Transverse colon (tissue), 4 donors: ENCODE measurements at regions not wholly inside any gene's neighbourhood (a gene's known extent, or its start where the extent isn't known, plus 50 kb on each side); places are given as distances from the start of the nearest gene placed in this dataset.

Experiments
- DNase-seq: peaks from one replicate; pipeline ENCODE4 v3.0.0-alpha.2; 2019
- H3K27ac ChIP-seq, 4 donors: fragments of 200-600 bp; sonication (generic); 2 replicates each; pipeline ENCODE4 v1.5.1; 2016 to 2018; ENCODE audit warnings: inconsistent platforms in 4 of 4
- H3K27me3 ChIP-seq: fragments of 200-600 bp; sonication (generic); 2 replicates; pipeline ENCODE4 v1.5.1; 2017; ENCODE audit warnings: inconsistent platforms
- H3K36me3 ChIP-seq, 4 donors: fragments of 200-600 bp; sonication (generic); 2 replicates each; pipeline ENCODE4 v1.5.1; 2017 to 2019; ENCODE audit warnings: inconsistent platforms in 4 of 4
- H3K4me1 ChIP-seq, 4 donors: fragments of 200-600 bp; sonication (generic); 2 replicates each; pipeline ENCODE4 v1.5.1; 2017 to 2020; ENCODE audit warnings: inconsistent platforms in 4 of 4
- H3K4me3 ChIP-seq, 4 donors: fragments of 200-600 bp; sonication (generic); 1 replicate in 1 of 4; 2 replicates in 3 of 4; pipeline versions ENCODE4 v1.5.1 to v1.6.1; 2017 to 2019; ENCODE audit warnings: inconsistent platforms in 4 of 4
- H3K9me3 ChIP-seq, 2 donors: fragments of 200-600 bp; sonication (generic); 2 replicates each; pipeline ENCODE4 v1.5.1; 2017 to 2019; ENCODE audit warnings: inconsistent platforms in 2 of 2
- EP300 ChIP-seq: sonication (generic); formaldehyde crosslinking; IDR thresholded peaks from one replicate; pipeline ENCODE4 v1.6.1; 2017; ENCODE audit warnings: antibody characterized with exemption, low read depth
- POLR2A ChIP-seq: fragments of 450-650 bp; IDR thresholded peaks from one replicate; pipeline ENCODE4 v1.6.1; 2016; ENCODE audit warnings: antibody characterized with exemption, mild to moderate bottlenecking, moderate library complexity
- POLR2AphosphoS5 ChIP-seq, 3 donors: sonication (generic); formaldehyde crosslinking; IDR thresholded peaks; one replicate each; pipeline ENCODE4 v1.6.1; 2016; ENCODE audit warnings: antibody characterized with exemption in 3 of 3
- WGBS, 2 donors: methylation state at CpG; one replicate each; pipeline ENCODE4 v1.1.5; 2018; ENCODE audit warnings: low coverage in 1 of 2; 5-methylcytosine and 5-hydroxymethylcytosine counted together
- in situ Hi-C, 4 donors: fragments of 200-750 bp; cut with MboI; loops; one replicate each; pipeline versions ENCODE4 v1.15.0 to v1.15.1; 2017; ENCODE audit warnings: low sequenced_read_pairs in 3 of 4, low pct_ligation_motif_present in 1 of 4, low pct_unique_long_range_greater_than_20kb in 1 of 4
- intact Hi-C: fragments of 100-400 bp; cut with DNase I; formaldehyde crosslinking; loops from one replicate; pipeline ENCODE4 v1.15.1; 2023; ENCODE audit warnings: low total_unique reads
- TF ChIP-seq, protein P1 (sequence below), 5 experiments: fragments of 200-600 bp in 3 of 5; fragments of 450-650 bp in 2 of 5; sonication (generic) in 3 of 5; IDR thresholded peaks; 1 replicate in 2 of 5; 2 replicates in 3 of 5; pipeline ENCODE4 v1.5.1; 2016 to 2017; ENCODE audit warnings: antibody characterized with exemption in 5 of 5, inconsistent platforms in 3 of 5, mild to moderate bottlenecking in 2 of 5, moderate library complexity in 1 of 5

DNA sequence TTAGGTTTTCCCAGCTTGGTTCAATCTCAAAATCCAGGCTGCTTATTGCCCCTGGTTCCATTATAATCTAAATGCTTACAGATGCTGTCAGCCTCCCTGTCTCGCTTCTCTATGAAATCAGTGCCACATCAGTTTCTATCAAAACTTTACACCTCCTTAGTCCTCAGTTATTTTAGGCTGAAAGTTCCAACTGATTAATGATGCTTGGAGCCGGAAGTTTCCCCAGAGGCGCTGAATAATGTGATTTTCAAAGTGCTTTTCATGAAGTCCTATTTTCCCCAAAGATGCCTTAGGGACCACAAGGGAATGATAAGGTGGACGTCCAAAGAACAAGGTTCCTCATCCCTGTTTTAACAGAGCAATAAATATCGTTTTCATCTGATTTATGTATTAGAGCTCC lies 262.4 kb upstream of the RMST start:
- H3K27me3 ChIP-seq = no peaks in the 10 kb centered on the region
- H3K9me3 ChIP-seq = peaks cover 0 to 3% of the 10 kb centered on the region in 2 donors
- no peaks in the 10 kb centered on the region for H3K4me1 ChIP-seq
- TF ChIP-seq POLR2AphosphoS5 (IDR thresholded peaks at IDR 0.05) (no peak), POLR2A (no peak), EP300 (no peak)
- TF ChIP-seq, protein P1, sequence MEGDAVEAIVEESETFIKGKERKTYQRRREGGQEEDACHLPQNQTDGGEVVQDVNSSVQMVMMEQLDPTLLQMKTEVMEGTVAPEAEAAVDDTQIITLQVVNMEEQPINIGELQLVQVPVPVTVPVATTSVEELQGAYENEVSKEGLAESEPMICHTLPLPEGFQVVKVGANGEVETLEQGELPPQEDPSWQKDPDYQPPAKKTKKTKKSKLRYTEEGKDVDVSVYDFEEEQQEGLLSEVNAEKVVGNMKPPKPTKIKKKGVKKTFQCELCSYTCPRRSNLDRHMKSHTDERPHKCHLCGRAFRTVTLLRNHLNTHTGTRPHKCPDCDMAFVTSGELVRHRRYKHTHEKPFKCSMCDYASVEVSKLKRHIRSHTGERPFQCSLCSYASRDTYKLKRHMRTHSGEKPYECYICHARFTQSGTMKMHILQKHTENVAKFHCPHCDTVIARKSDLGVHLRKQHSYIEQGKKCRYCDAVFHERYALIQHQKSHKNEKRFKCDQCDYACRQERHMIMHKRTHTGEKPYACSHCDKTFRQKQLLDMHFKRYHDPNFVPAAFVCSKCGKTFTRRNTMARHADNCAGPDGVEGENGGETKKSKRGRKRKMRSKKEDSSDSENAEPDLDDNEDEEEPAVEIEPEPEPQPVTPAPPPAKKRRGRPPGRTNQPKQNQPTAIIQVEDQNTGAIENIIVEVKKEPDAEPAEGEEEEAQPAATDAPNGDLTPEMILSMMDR (IDR thresholded peaks at IDR 0.05) = no peak
- 60 to 69% methylated on average over 5 of the region's 5 CpGs for WGBS, 2 donors
- no peak overlapping the region for H3K4me3 ChIP-seq
- H3K27ac ChIP-seq = no peak overlapping the region
- intact Hi-C loops = no loop called here
- in situ Hi-C loops = no loop called here
- DNase-seq = no peak
- H3K36me3 ChIP-seq = no peaks in the 10 kb centered on the region

DNA sequence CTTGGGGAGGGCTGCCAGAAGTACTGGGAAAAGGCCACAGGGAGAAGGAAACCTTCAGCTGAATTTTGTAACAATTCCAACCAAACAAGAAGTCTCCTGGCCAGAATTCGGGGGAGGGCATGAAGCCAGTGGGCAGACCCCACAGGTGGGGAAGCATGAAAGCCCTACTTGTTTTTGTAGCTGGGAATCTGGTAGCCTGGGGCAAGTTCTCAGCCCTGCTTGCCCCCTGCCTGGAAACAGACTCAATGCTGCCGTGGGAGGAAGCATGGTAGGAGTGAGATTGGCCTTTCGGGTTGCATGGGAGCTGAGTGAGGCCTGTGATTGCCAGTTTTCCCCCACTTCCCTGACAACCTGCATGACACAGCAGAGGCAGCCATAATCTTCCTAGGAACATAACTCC lies 259.2 kb upstream of the RMST start:
- H3K27ac ChIP-seq = no peak overlapping the region
- no peak overlapping the region for H3K4me3 ChIP-seq
- H3K9me3 ChIP-seq = peaks cover 0 to 3% of the 10 kb centered on the region in 2 donors
- no peak for TF ChIP-seq POLR2A
- TF ChIP-seq, protein P1 (IDR thresholded peaks at IDR 0.05) = no peak
- no peak for TF ChIP-seq EP300
- TF ChIP-seq POLR2AphosphoS5 (IDR thresholded peaks at IDR 0.05) = no peak
- WGBS, 2 donors = 75 to 78% methylated on average over 2 to 3 of the region's 3 CpGs
- no peak for DNase-seq
- intact Hi-C loops = no loop called here
- in situ Hi-C loops = no loop called here
- H3K4me1 ChIP-seq = no peaks in the 10 kb centered on the region
- no peaks in the 10 kb centered on the region for H3K27me3 ChIP-seq
- H3K36me3 ChIP-seq = no peaks in the 10 kb centered on the region

DNA sequence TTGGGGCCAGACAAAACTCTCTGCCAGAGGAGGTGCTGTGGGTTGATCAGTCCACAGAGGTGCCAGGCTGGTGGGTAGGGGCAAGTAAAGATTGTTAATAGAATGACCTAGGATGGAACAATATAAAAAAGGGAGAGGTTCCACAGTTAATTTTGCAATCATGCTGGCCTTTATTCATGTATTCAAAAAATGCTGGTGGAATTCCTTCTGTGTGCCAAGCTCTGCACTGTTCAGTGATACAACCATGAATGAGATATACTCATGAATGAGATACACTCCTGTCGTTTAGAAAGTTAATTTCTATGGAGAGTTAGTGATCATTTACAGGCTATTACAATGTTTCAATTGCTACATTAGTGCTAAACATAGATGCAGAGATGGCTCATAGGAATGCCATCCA lies 252.6 kb upstream of the RMST start:
- TF ChIP-seq POLR2AphosphoS5 (IDR thresholded peaks at IDR 0.05) = no peak
- TF ChIP-seq EP300 = no peak
- TF ChIP-seq POLR2A = no peak
- intact Hi-C loops = no loop called here
- WGBS, 2 donors = 44 to 50% methylated on average over 1 of the region's 1 CpG
- H3K4me3 ChIP-seq = no peak overlapping the region
- no peaks in the 10 kb centered on the region for H3K36me3 ChIP-seq
- H3K9me3 ChIP-seq = no peaks in the 10 kb centered on the region
- no peaks in the 10 kb centered on the region for H3K4me1 ChIP-seq
- no peaks in the 10 kb centered on the region for H3K27me3 ChIP-seq
- no peak overlapping the region for H3K27ac ChIP-seq
- DNase-seq = no peak
- in situ Hi-C loops = no loop called here

DNA sequence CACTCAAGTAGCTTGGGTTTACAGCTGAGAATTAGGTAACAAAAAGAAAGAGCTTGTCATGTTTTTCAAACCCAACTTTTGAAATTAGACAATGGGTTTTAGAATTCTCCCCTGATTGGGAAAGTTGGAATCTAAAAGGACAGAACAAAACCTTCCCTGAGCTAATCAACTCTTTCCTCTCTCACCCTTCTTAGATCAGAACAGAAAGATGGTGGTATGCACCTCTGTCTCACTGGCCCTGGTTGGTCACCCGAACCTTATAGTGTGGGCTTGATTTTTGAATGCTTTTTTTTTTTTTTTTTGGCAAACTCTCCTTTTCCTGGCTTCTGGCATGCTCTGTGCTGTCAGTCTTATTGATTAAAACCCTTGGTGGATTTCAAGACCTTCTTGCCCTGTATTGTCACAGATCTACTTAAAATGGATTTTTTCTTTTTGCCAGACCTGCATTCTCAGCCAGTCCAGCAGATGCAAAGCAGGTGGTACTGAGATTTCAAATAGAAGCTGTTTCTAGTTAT lies 251.1 kb upstream of the RMST start:
- in situ Hi-C loops (no loop called here), intact Hi-C loops (no loop called here)
- Histone ChIP-seq H3K9me3 (no peaks in the 10 kb centered on the region), H3K27ac (no peak overlapping the region), H3K4me3 (no peak overlapping the region), H3K4me1 (no peaks in the 10 kb centered on the region), H3K36me3 (no peaks in the 10 kb centered on the region), H3K27me3 (no peaks in the 10 kb centered on the region)
- WGBS, 2 donors = 41 to 45% methylated on average over 1 of the region's 1 CpG
- DNase-seq = no peak
- TF ChIP-seq POLR2AphosphoS5 (IDR thresholded peaks at IDR 0.05) = no peak
- TF ChIP-seq, protein P1 (IDR thresholded peaks at IDR 0.05) = no peak
- TF ChIP-seq EP300 = no peak
- no peak for TF ChIP-seq POLR2A

DNA sequence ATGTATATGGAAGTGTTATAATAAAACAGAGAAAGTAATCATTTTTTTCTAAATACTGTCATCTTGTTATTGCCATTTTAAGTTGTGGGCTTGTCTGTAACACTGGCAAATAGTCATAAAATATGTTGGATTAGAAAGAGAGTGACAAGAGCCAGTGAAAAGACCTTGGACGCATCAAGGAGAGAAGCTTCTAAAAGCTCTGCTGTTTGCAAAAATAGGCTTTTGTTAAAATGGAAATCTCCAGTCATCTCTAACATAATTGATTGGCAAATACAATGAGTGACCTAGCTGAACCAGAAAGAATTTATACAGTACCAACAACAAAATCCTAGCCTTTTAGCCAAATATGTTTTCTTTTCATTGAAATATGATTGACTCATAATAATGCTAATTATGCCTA lies 245.8 kb upstream of the RMST start:
- in situ Hi-C loops (no loop called here), intact Hi-C loops (no loop called here)
- DNase-seq = no peak
- H3K27me3 ChIP-seq = no peaks in the 10 kb centered on the region
- no peak overlapping the region for H3K4me3 ChIP-seq
- no peak overlapping the region for H3K27ac ChIP-seq
- no peaks in the 10 kb centered on the region for H3K9me3 ChIP-seq
- no peaks in the 10 kb centered on the region for H3K36me3 ChIP-seq
- H3K4me1 ChIP-seq = no peaks in the 10 kb centered on the region
- 46 to 59% methylated on average over 1 of the region's 1 CpG for WGBS, 2 donors
- TF ChIP-seq, protein P1 (IDR thresholded peaks at IDR 0.05) = no peak
- no peak for TF ChIP-seq POLR2AphosphoS5 (IDR thresholded peaks at IDR 0.05)
- TF ChIP-seq EP300 = no peak
- no peak for TF ChIP-seq POLR2A
